Tibial nerve (tissue), 3 donors: ENCODE measurements at regions not wholly inside any gene's neighbourhood (a gene's known extent, or its start where the extent isn't known, plus 50 kb on each side); places are given as distances from the start of the nearest gene placed in this dataset.

Experiments
- POLR2A ChIP-seq, 2 donors: fragments of 450-650 bp; IDR thresholded peaks; one replicate each; pipeline ENCODE4 v1.6.1; 2017; ENCODE audit warnings: antibody characterized with exemption in 2 of 2, mild to moderate bottlenecking in 2 of 2, moderate library complexity in 2 of 2
- TF ChIP-seq, protein P1 (sequence below), 5 experiments: fragments of 200-600 bp in 3 of 5; fragments of 450-650 bp in 2 of 5; sonication (generic) in 3 of 5; IDR thresholded peaks; one replicate each; pipeline ENCODE4 v1.5.1; 2016 to 2019; ENCODE audit warnings: antibody characterized with exemption in 5 of 5, mild to moderate bottlenecking in 3 of 5, moderate library complexity in 2 of 5

DNA sequence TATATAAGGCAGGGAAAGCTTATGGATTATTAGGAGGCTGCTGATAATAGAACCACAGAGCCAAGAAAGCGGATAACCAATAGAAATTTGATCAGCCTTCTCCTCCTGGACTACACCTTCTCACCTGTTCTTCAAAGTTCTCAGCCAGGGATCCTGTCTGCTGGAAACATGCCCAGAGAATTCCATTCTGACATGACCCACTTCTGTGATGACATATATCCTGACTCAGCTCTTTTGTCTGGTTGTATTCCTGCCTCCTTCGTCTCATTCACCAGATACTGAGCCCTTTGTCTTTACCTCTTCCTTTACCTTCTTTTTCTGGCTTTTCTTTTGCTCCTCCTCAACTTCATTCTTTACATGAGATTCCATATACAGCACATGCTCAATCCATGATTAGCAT, 576.1 kb downstream of the CDH11 start:
- TF ChIP-seq, protein P1, sequence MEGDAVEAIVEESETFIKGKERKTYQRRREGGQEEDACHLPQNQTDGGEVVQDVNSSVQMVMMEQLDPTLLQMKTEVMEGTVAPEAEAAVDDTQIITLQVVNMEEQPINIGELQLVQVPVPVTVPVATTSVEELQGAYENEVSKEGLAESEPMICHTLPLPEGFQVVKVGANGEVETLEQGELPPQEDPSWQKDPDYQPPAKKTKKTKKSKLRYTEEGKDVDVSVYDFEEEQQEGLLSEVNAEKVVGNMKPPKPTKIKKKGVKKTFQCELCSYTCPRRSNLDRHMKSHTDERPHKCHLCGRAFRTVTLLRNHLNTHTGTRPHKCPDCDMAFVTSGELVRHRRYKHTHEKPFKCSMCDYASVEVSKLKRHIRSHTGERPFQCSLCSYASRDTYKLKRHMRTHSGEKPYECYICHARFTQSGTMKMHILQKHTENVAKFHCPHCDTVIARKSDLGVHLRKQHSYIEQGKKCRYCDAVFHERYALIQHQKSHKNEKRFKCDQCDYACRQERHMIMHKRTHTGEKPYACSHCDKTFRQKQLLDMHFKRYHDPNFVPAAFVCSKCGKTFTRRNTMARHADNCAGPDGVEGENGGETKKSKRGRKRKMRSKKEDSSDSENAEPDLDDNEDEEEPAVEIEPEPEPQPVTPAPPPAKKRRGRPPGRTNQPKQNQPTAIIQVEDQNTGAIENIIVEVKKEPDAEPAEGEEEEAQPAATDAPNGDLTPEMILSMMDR (IDR thresholded peaks at IDR 0.05) = no peak
- TF ChIP-seq POLR2A (IDR thresholded peaks at IDR 0.05) = no peak
